Activated CD4-positive, alpha-beta memory T cell treated with anti-CD3 and anti-CD28 coated beads, Interleukin-2, amount 10 ng/mL, durations not matched to agents 7 days and 5 days (primary cell): ENCODE measurements at regions not wholly inside any gene's neighbourhood (a gene's known extent, or its start where the extent isn't known, plus 50 kb on each side); places are given as distances from the start of the nearest gene placed in this dataset.
"Not testable (repeated sequence)": the region's sequence is repeated elsewhere in the genome, so short reads cannot be mapped to it uniquely, and the experiment has no call there.

ENCODE experiments used
- CTCF ChIA-PET: fragments of 350-600 bp; sonication (Branson Sonifier 250); formaldehyde crosslinking; loops from one replicate; lab custom pipeline; 2021; ENCODE audit warnings: antibody characterized with exemption, inconsistent platforms; lab: Charles Lee
- POLR2A ChIA-PET: fragments of 350-600 bp; sonication (Branson Sonifier 250); formaldehyde crosslinking; loops from one replicate; lab custom pipeline; 2021; ENCODE audit warnings: antibody characterized with exemption; lab: Charles Lee
- DNase-seq: peaks from one replicate; pipeline ENCODE4 v3.0.0-alpha.2; 2020
- H3K27ac Mint-ChIP-seq: one replicate; pipeline ENCODE4 v1.8.0; 2021; ENCODE audit warnings: mild to moderate bottlenecking, mixed read lengths
- H3K27me3 Mint-ChIP-seq: one replicate; pipeline ENCODE4 v1.8.0; 2021; ENCODE audit warnings: mixed read lengths
- H3K36me3 Mint-ChIP-seq: one replicate; pipeline ENCODE4 v1.8.0; 2021; ENCODE audit warnings: low read depth, mixed read lengths
- H3K4me1 Mint-ChIP-seq: one replicate; pipeline ENCODE4 v1.8.0; 2021; ENCODE audit warnings: mixed read lengths
- H3K4me3 Mint-ChIP-seq: one replicate; pipeline ENCODE4 v1.8.0; 2021; ENCODE audit warnings: mild to moderate bottlenecking, mixed read lengths
- H3K9me3 Mint-ChIP-seq: one replicate; pipeline ENCODE4 v1.8.0; 2021; ENCODE audit warnings: mixed read lengths

- ChIA-PET CTCF (no interaction called here), POLR2A (no interaction called here)
- H3K4me1 Mint-ChIP-seq, result no peaks in the 10 kb centered on the region
- no peak overlapping the region for H3K27ac Mint-ChIP-seq
- H3K27me3 Mint-ChIP-seq, result peaks cover 14% of the 10 kb centered on the region
- H3K36me3 Mint-ChIP-seq, result no peaks in the 10 kb centered on the region
- no peak for DNase-seq
- no peaks in the 10 kb centered on the region for H3K9me3 Mint-ChIP-seq
- no peak overlapping the region for H3K4me3 Mint-ChIP-seq
Observed at GRCh38 chr10:45144326-45145070, 143.8 kb downstream of the ZNF22 start.

GRCh38 chr10:45145143-45145542 lies 144.4 kb downstream of the ZNF22 start:
- H3K27me3 Mint-ChIP-seq, result peaks cover 14% of the 10 kb centered on the region
- H3K9me3 Mint-ChIP-seq, H3K4me1 Mint-ChIP-seq, H3K4me3 Mint-ChIP-seq, CTCF ChIA-PET, DNase-seq, H3K27ac Mint-ChIP-seq, POLR2A ChIA-PET, H3K36me3 Mint-ChIP-seq: not testable (repeated sequence)

GRCh38 chr10:45147000-45147399 lies 146.3 kb downstream of the ZNF22 start:
- ChIA-PET POLR2A (no interaction called here), CTCF (no interaction called here)
- Mint-ChIP-seq H3K27ac (no peak overlapping the region), H3K9me3 (no peaks in the 10 kb centered on the region), H3K36me3 (no peaks in the 10 kb centered on the region), H3K27me3 (peaks cover 14% of the 10 kb centered on the region), H3K4me1 (no peaks in the 10 kb centered on the region), H3K4me3 (no peak overlapping the region)
- DNase-seq, result no peak

GRCh38 chr10:45150997-45151396 lies 150.3 kb downstream of the ZNF22 start:
- DNase-seq, result no peak
- Mint-ChIP-seq H3K36me3 (no peaks in the 10 kb centered on the region), H3K9me3 (no peaks in the 10 kb centered on the region), H3K4me1 (no peaks in the 10 kb centered on the region), H3K4me3 (no peak overlapping the region), H3K27ac (no peak overlapping the region), H3K27me3 (peaks cover 3% of the 10 kb centered on the region)
- ChIA-PET CTCF (no interaction called here), POLR2A (no interaction called here)

- H3K27me3 Mint-ChIP-seq, result peaks cover 5% of the 10 kb centered on the region
- no peaks in the 10 kb centered on the region for H3K9me3 Mint-ChIP-seq
- ChIA-PET POLR2A (no interaction called here), CTCF (no interaction called here)
- H3K4me1 Mint-ChIP-seq, result no peaks in the 10 kb centered on the region
- DNase-seq, result no peak
- H3K4me3 Mint-ChIP-seq, result no peak overlapping the region
- no peaks in the 10 kb centered on the region for H3K36me3 Mint-ChIP-seq
- no peak overlapping the region for H3K27ac Mint-ChIP-seq
Observed at GRCh38 chr10:45151467-45152214, 150.9 kb downstream of the ZNF22 start.

GRCh38 chr10:45152726-45153125 lies 152.0 kb downstream of the ZNF22 start:
- H3K36me3 Mint-ChIP-seq, result no peaks in the 10 kb centered on the region
- H3K9me3 Mint-ChIP-seq, result no peaks in the 10 kb centered on the region
- H3K27ac Mint-ChIP-seq, result no peak overlapping the region
- peaks cover 8% of the 10 kb centered on the region for H3K27me3 Mint-ChIP-seq
- CTCF ChIA-PET, result interaction anchor here (1.2 kb wide), 1 partner anchor 83 kb away, joined by 4 read pairs; no protein-coding TSS in a partner anchor
- no peaks in the 10 kb centered on the region for H3K4me1 Mint-ChIP-seq
- DNase-seq, result no peak
- H3K4me3 Mint-ChIP-seq, result no peak overlapping the region
- POLR2A ChIA-PET, result no interaction called here

- no peaks in the 10 kb centered on the region for H3K4me1 Mint-ChIP-seq
- H3K4me3 Mint-ChIP-seq, result no peak overlapping the region
- ChIA-PET POLR2A (no interaction called here), CTCF (no interaction called here)
- H3K27ac Mint-ChIP-seq, result no peak overlapping the region
- H3K36me3 Mint-ChIP-seq, result no peaks in the 10 kb centered on the region
- H3K27me3 Mint-ChIP-seq, result peaks cover 10% of the 10 kb centered on the region
- no peak for DNase-seq
- no peaks in the 10 kb centered on the region for H3K9me3 Mint-ChIP-seq
Observed at GRCh38 chr10:45154502-45154901, 153.8 kb downstream of the ZNF22 start.

- Mint-ChIP-seq H3K9me3 (no peaks in the 10 kb centered on the region), H3K36me3 (no peaks in the 10 kb centered on the region), H3K4me3 (no peak overlapping the region), H3K4me1 (no peaks in the 10 kb centered on the region), H3K27ac (no peak overlapping the region), H3K27me3 (peaks cover 15% of the 10 kb centered on the region)
- ChIA-PET POLR2A (no interaction called here), CTCF (no interaction called here)
- DNase-seq, result no peak
Observed at GRCh38 chr10:45155784-45156183, 155.1 kb downstream of the ZNF22 start.

GRCh38 chr10:45160271-45160670 lies 155.1 kb downstream of the OR13A1 start:
- POLR2A ChIA-PET, result no interaction called here
- no peak overlapping the region for H3K27ac Mint-ChIP-seq
- peaks cover 29% of the 10 kb centered on the region for H3K27me3 Mint-ChIP-seq
- no peak overlapping the region for H3K4me3 Mint-ChIP-seq
- no peaks in the 10 kb centered on the region for H3K36me3 Mint-ChIP-seq
- no peaks in the 10 kb centered on the region for H3K4me1 Mint-ChIP-seq
- DNase-seq, result no peak
- no peaks in the 10 kb centered on the region for H3K9me3 Mint-ChIP-seq
- CTCF ChIA-PET, result no interaction called here

- DNase-seq, result no peak
- no peaks in the 10 kb centered on the region for H3K9me3 Mint-ChIP-seq
- no peaks in the 10 kb centered on the region for H3K4me1 Mint-ChIP-seq
- no peak overlapping the region for H3K4me3 Mint-ChIP-seq
- ChIA-PET POLR2A (no interaction called here), CTCF (no interaction called here)
- peaks cover 19% of the 10 kb centered on the region for H3K27me3 Mint-ChIP-seq
- H3K27ac Mint-ChIP-seq, result no peak overlapping the region
- H3K36me3 Mint-ChIP-seq, result no peaks in the 10 kb centered on the region
Observed at GRCh38 chr10:45163315-45163975, 152.0 kb downstream of the OR13A1 start.

GRCh38 chr10:45175520-45176118 lies 139.8 kb downstream of the OR13A1 start:
- H3K4me1 Mint-ChIP-seq, H3K9me3 Mint-ChIP-seq, CTCF ChIA-PET: not testable (repeated sequence)

GRCh38 chr10:45179691-45180090 lies 135.7 kb downstream of the OR13A1 start:
- Mint-ChIP-seq H3K27ac (no peak overlapping the region), H3K4me1 (no peaks in the 10 kb centered on the region), H3K27me3 (no peaks in the 10 kb centered on the region), H3K9me3 (no peaks in the 10 kb centered on the region), H3K4me3 (no peak overlapping the region), H3K36me3 (no peaks in the 10 kb centered on the region)
- ChIA-PET POLR2A (no interaction called here), CTCF (no interaction called here)
- DNase-seq, result no peak

More at GRCh38 chr10:45175520-45176118, 139.8 kb downstream of the OR13A1 start:
- H3K27ac Mint-ChIP-seq, H3K4me3 Mint-ChIP-seq, DNase-seq, POLR2A ChIA-PET, H3K36me3 Mint-ChIP-seq: not testable (repeated sequence)
- H3K27me3 Mint-ChIP-seq, result peaks cover 19% of the 10 kb centered on the region

GRCh38 chr10:45180507-45180906 lies 134.9 kb downstream of the OR13A1 start:
- no peaks in the 10 kb centered on the region for H3K36me3 Mint-ChIP-seq
- H3K9me3 Mint-ChIP-seq, result no peaks in the 10 kb centered on the region
- H3K27me3 Mint-ChIP-seq, result no peaks in the 10 kb centered on the region
- H3K4me3 Mint-ChIP-seq, result no peak overlapping the region
- no peaks in the 10 kb centered on the region for H3K4me1 Mint-ChIP-seq
- no peak overlapping the region for H3K27ac Mint-ChIP-seq
- ChIA-PET CTCF (no interaction called here), POLR2A (no interaction called here)
- no peak for DNase-seq
